Stimulated activated CD8-positive, alpha-beta memory T cell treated with anti-CD3 and anti-CD28 coated beads, Interleukin-4, amount 100 ng/mL, for 4 hours (primary cell): ENCODE measurements at regions not wholly inside any gene's neighbourhood (a gene's known extent, or its start where the extent isn't known, plus 50 kb on each side); places are given as distances from the start of the nearest gene placed in this dataset.

Experiments
- DNase-seq, 2 donors: peaks; one replicate each; pipeline ENCODE4 v3.0.0-alpha.2; 2020; ENCODE audit warnings: low read depth in 2 of 2, low spot score in 1 of 2

- no peak for DNase-seq
Observed at GRCh38 chr14:51511265-51511664, 140.4 kb upstream of the FRMD6 start.

GRCh38 chr14:51512316-51512715 lies 139.4 kb upstream of the FRMD6 start:
- DNase-seq: no peak

- DNase-seq: no peak
Observed at GRCh38 chr14:51513281-51513680, 138.4 kb upstream of the FRMD6 start.

GRCh38 chr14:51513933-51514332 lies 137.8 kb upstream of the FRMD6 start:
- DNase-seq: no peak

GRCh38 chr14:51515611-51516010 lies 136.1 kb upstream of the FRMD6 start:
- no peak for DNase-seq

GRCh38 chr14:51516706-51517395 lies 134.9 kb upstream of the FRMD6 start:
- no peak for DNase-seq

GRCh38 chr14:51518280-51518679 lies 133.4 kb upstream of the FRMD6 start:
- DNase-seq: no peak

- DNase-seq: no peak
Observed at GRCh38 chr14:51518711-51519110, 133.0 kb upstream of the FRMD6 start.

- no peak for DNase-seq
Observed at GRCh38 chr14:51520087-51520486, 131.6 kb upstream of the FRMD6 start.

- no peak for DNase-seq
Observed at GRCh38 chr14:51521764-51522163, 129.9 kb upstream of the FRMD6 start.

- DNase-seq: no peak
Observed at GRCh38 chr14:51523243-51523642, 128.5 kb upstream of the FRMD6 start.

GRCh38 chr14:51525739-51526138 lies 126.0 kb upstream of the FRMD6 start:
- no peak for DNase-seq

- DNase-seq: no peak
Observed at GRCh38 chr14:51527073-51527472, 124.6 kb upstream of the FRMD6 start.

- DNase-seq: no peak
Observed at GRCh38 chr14:51529736-51530135, 122.0 kb upstream of the FRMD6 start.

- no peak for DNase-seq
Observed at GRCh38 chr14:51533160-51533559, 118.5 kb upstream of the FRMD6 start.

- no peak for DNase-seq
Observed at GRCh38 chr14:51533872-51534553, 117.7 kb upstream of the FRMD6 start.

GRCh38 chr14:51534610-51535011 lies 117.1 kb upstream of the FRMD6 start:
- DNase-seq: no peak

- DNase-seq: no peak
Observed at GRCh38 chr14:51535443-51536044, 116.2 kb upstream of the FRMD6 start.

- no peak for DNase-seq
Observed at GRCh38 chr14:51538973-51539372, 112.7 kb upstream of the FRMD6 start.

GRCh38 chr14:51539571-51540037 lies 112.1 kb upstream of the FRMD6 start:
- DNase-seq: no peak

- DNase-seq: no peak
Observed at GRCh38 chr14:51540364-51540763, 111.3 kb upstream of the FRMD6 start.

- DNase-seq: no peak
Observed at GRCh38 chr14:51544471-51544870, 107.2 kb upstream of the FRMD6 start.
